ENCODE measurements at regions not wholly inside any gene's neighbourhood (a gene's known extent, or its start where the extent isn't known, plus 50 kb on each side); places are given as distances from the start of the nearest gene placed in this dataset.

DNA sequence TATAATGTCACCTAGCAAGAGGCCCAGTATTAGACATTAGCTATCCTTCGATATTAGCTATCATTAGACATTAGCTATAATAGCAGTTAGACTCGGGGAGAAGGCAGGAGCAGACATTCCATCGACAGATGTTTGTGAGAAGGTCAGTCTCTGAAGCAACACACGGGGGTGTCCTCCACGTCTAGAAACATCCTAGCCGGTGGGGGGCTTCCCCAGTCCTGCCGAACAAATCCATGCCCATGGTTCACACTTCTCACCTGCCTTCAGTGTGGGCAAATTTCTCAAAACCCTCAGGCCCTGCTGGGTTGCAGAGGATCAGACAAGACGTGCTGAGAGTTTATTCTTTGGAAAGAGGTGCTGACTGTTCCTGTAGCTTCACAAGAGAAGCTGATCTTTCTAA is 151.1 kb downstream of the IRF8 start:
- TF ChIP-seq, protein P1, sequence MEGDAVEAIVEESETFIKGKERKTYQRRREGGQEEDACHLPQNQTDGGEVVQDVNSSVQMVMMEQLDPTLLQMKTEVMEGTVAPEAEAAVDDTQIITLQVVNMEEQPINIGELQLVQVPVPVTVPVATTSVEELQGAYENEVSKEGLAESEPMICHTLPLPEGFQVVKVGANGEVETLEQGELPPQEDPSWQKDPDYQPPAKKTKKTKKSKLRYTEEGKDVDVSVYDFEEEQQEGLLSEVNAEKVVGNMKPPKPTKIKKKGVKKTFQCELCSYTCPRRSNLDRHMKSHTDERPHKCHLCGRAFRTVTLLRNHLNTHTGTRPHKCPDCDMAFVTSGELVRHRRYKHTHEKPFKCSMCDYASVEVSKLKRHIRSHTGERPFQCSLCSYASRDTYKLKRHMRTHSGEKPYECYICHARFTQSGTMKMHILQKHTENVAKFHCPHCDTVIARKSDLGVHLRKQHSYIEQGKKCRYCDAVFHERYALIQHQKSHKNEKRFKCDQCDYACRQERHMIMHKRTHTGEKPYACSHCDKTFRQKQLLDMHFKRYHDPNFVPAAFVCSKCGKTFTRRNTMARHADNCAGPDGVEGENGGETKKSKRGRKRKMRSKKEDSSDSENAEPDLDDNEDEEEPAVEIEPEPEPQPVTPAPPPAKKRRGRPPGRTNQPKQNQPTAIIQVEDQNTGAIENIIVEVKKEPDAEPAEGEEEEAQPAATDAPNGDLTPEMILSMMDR (IDR thresholded peaks at IDR 0.05), result no peak
- no peak for TF ChIP-seq POLR2A (IDR thresholded peaks at IDR 0.05)

Data from testis (tissue), 2 donors.